Upper lobe of left lung (tissue), 4 donors: ENCODE measurements at regions not wholly inside any gene's neighbourhood (a gene's known extent, or its start where the extent isn't known, plus 50 kb on each side); places are given as distances from the start of the nearest gene placed in this dataset.

Experiments
- CTCF ChIP-seq, 6 experiments: fragments of 450-650 bp in 4 of 6; fragments of 200-600 bp in 2 of 6; sonication (generic) in 2 of 6; IDR thresholded peaks; one replicate each; pipeline ENCODE4 v1.5.1; 2016 to 2019; ENCODE audit warnings: antibody characterized with exemption in 6 of 6
- POLR2A ChIP-seq, 4 donors: fragments of 450-650 bp; IDR thresholded peaks; one replicate each; pipeline ENCODE4 v1.5.1; 2016 to 2017; ENCODE audit warnings: antibody characterized with exemption in 4 of 4, mild to moderate bottlenecking in 2 of 4
- POLR2AphosphoS5 ChIP-seq, 2 donors: sonication (generic); formaldehyde crosslinking; IDR thresholded peaks; one replicate each; pipeline ENCODE4 v1.5.1; 2017; ENCODE audit warnings: antibody characterized with exemption in 2 of 2

- TF ChIP-seq POLR2AphosphoS5 (IDR thresholded peaks at IDR 0.05) (no peak), CTCF (IDR thresholded peaks at IDR 0.05) (no peak), POLR2A (IDR thresholded peaks at IDR 0.05) (no peak)
These were observed 304.8 kb downstream of the KLF12 start for GRCh38 chr13:73829416-73829815.
